ENCODE measurements at regions not wholly inside any gene's neighbourhood (a gene's known extent, or its start where the extent isn't known, plus 50 kb on each side); places are given as distances from the start of the nearest gene placed in this dataset.
A peak's percentile ranks its signal among the peaks of the same experiment; 100 is the strongest.

- no peak for DNase-seq (ENCODE audit: low spot score)
These were observed 99.1 kb downstream of the ZNF608 start for GRCh38 chr5:124647352-124647751.

- DNase-seq (ENCODE audit: low spot score) = no peak
These were observed 101.0 kb downstream of the ZNF608 start for GRCh38 chr5:124645396-124645795.

GRCh38 chr5:124644582-124644981, 101.9 kb downstream of the ZNF608 start:
- DNase-seq (ENCODE audit: low spot score) = no peak

GRCh38 chr5:124644138-124644537, 102.3 kb downstream of the ZNF608 start:
- no peak for DNase-seq (ENCODE audit: low spot score)

- DNase-seq (ENCODE audit: low spot score) = no peak
These were observed 103.1 kb downstream of the ZNF608 start for GRCh38 chr5:124643336-124643735.

GRCh38 chr5:124642151-124642550, 104.3 kb downstream of the ZNF608 start:
- DNase-seq (ENCODE audit: low spot score) = no peak

GRCh38 chr5:124641154-124641792, 105.2 kb downstream of the ZNF608 start:
- no peak for DNase-seq (ENCODE audit: low spot score)

GRCh38 chr5:124639095-124639665, 107.3 kb downstream of the ZNF608 start:
- no peak for DNase-seq (ENCODE audit: low spot score)

- DNase-seq (ENCODE audit: low spot score) = no peak
These were observed 109.4 kb downstream of the ZNF608 start for GRCh38 chr5:124637011-124637410.

GRCh38 chr5:124634741-124635323, 111.6 kb downstream of the ZNF608 start:
- no peak for DNase-seq (ENCODE audit: low spot score)

- DNase-seq (ENCODE audit: low spot score) = no peak
These were observed 112.2 kb downstream of the ZNF608 start for GRCh38 chr5:124634228-124634739.

- DNase-seq (ENCODE audit: low spot score) = no peak
These were observed 113.2 kb downstream of the ZNF608 start for GRCh38 chr5:124633209-124633608.

- no peak for DNase-seq (ENCODE audit: low spot score)
These were observed 114.4 kb downstream of the ZNF608 start for GRCh38 chr5:124631874-124632550.

GRCh38 chr5:124630767-124631704, 115.4 kb downstream of the ZNF608 start:
- no peak for DNase-seq (ENCODE audit: low spot score)

- DNase-seq (ENCODE audit: low spot score) = peak; percentile 62
These were observed 117.5 kb downstream of the ZNF608 start for GRCh38 chr5:124628721-124629596.

- no peak for DNase-seq (ENCODE audit: low spot score)
These were observed 118.4 kb downstream of the ZNF608 start for GRCh38 chr5:124627815-124628595.

GRCh38 chr5:124626053-124626452, 120.4 kb downstream of the ZNF608 start:
- no peak for DNase-seq (ENCODE audit: low spot score)

GRCh38 chr5:124623265-124623664, 123.2 kb downstream of the ZNF608 start:
- no peak for DNase-seq (ENCODE audit: low spot score)

- no peak for DNase-seq (ENCODE audit: low spot score)
These were observed 123.6 kb downstream of the ZNF608 start for GRCh38 chr5:124622851-124623250.

GRCh38 chr5:124621279-124621678, 125.2 kb downstream of the ZNF608 start:
- DNase-seq (ENCODE audit: low spot score) = no peak

Data from umbilical cord (tissue), 1 donor.